SK-N-SH (cell line): ENCODE measurements at regions not wholly inside any gene's neighbourhood (a gene's known extent, or its start where the extent isn't known, plus 50 kb on each side); places are given as distances from the start of the nearest gene placed in this dataset.

Experiments
- CTCF ChIA-PET: fragments of 300-600, 350-600 bp; formaldehyde crosslinking; extraction: SDS; loops from one replicate; lab custom pipeline; 2021; lab: Yijun Ruan, JAX
- POLR2A ChIA-PET: fragments of 350-600 bp; sonication (Branson Sonifier 250); formaldehyde crosslinking; extraction: SDS; loops from one replicate; lab custom pipeline; 2020; ENCODE audit warnings: antibody characterized with exemption, inconsistent platforms; lab: Yijun Ruan, JAX
- DNase-seq: peaks from one replicate; pipeline ENCODE4 v3.0.0; 2012
- H2AFZ ChIP-seq: fragments of 200-600 bp; sonication (generic); 2 replicates; pipeline ENCODE4 v1.8.1; 2016; ENCODE audit warnings: antibody characterized with exemption, mild to moderate bottlenecking, low read depth
- H3F3A ChIP-seq: fragments of 200-600 bp; sonication (generic); replicated peaks from 2 replicates; pipeline ENCODE3; 2016; ENCODE audit warnings: antibody characterized with exemption, mild to moderate bottlenecking; ENCODE audit not compliant: insufficient read depth
- H3K27ac ChIP-seq, 2 experiments: fragments of 200-500 bp in 1 of 2; fragments of 200-600 bp in 1 of 2; sonication (Bioruptor generic) in 1 of 2; sonication (generic), shearing (Covaris generic) in 1 of 2; 2 replicates each; pipeline versions ENCODE4 v1.5.1 to v1.6.1; 2014 to 2016; ENCODE audit warnings: low read depth in 2 of 2, inconsistent platforms in 1 of 2, low read length in 1 of 2, mild to moderate bottlenecking in 1 of 2, mixed read lengths in 1 of 2
- H3K27me3 ChIP-seq: fragments of 200-600 bp; sonication (generic), shearing (Covaris generic); 2 replicates; pipeline ENCODE4 v1.6.1; 2016; ENCODE audit warnings: mixed run types; ENCODE audit not compliant: insufficient read depth
- H3K36me3 ChIP-seq, 2 experiments: fragments of 200-500 bp in 1 of 2; fragments of 200-600 bp in 1 of 2; sonication (Bioruptor generic) in 1 of 2; sonication (generic) in 1 of 2; replicated peaks in 1 of 2; 2 replicates each; pipeline versions ENCODE3 to v1.5.1; 2014 to 2016; ENCODE audit warnings: low read length in 1 of 2, mild to moderate bottlenecking in 1 of 2; ENCODE audit not compliant: insufficient read depth in 2 of 2, control insufficient read depth in 1 of 2
- H3K4me1 ChIP-seq, 2 experiments: fragments of 200-500 bp in 1 of 2; fragments of 200-600 bp in 1 of 2; sonication (Bioruptor generic) in 1 of 2; sonication (generic), shearing (Covaris generic) in 1 of 2; 2 replicates each; pipeline versions ENCODE4 v1.5.1 to v1.6.1; 2014 to 2016; ENCODE audit warnings: low read depth in 1 of 2, low read length in 1 of 2, mixed run types in 1 of 2; ENCODE audit not compliant: insufficient read depth in 2 of 2, control insufficient read depth in 1 of 2
- H3K4me2 ChIP-seq: fragments of 200-600 bp; sonication (generic), shearing (Covaris generic); 2 replicates; pipeline ENCODE4 v1.6.1; 2017; ENCODE audit warnings: mixed run types
- H3K4me3 ChIP-seq, 2 experiments: fragments of 200-500 bp in 1 of 2; fragments of 200-600 bp in 1 of 2; sonication (Bioruptor generic) in 1 of 2; sonication (generic), shearing (Covaris generic) in 1 of 2; 2 replicates each; pipeline versions ENCODE4 v1.5.1 to v1.8.1; 2014 to 2016; ENCODE audit warnings: low read depth in 2 of 2, inconsistent platforms in 1 of 2, low read length in 1 of 2, mild to moderate bottlenecking in 1 of 2, mixed read lengths in 1 of 2, moderate library complexity in 1 of 2
- H3K79me2 ChIP-seq: fragments of 200-600 bp; sonication (generic); 2 replicates; pipeline ENCODE4 v1.8.1; 2017; ENCODE audit warnings: mild to moderate bottlenecking; ENCODE audit not compliant: insufficient read depth
- H3K9ac ChIP-seq: fragments of 200-600 bp; sonication (generic); 2 replicates; pipeline ENCODE4 v1.6.1; 2017; ENCODE audit warnings: mixed run types
- H3K9me2 ChIP-seq: fragments of 200-600 bp; sonication (generic); 2 replicates; pipeline ENCODE4 v1.6.1; 2017; ENCODE audit warnings: mixed run types
- H3K9me3 ChIP-seq: fragments of 200-600 bp; sonication (generic); 2 replicates; pipeline ENCODE4 v1.6.1; 2017; ENCODE audit warnings: mixed run types, mild to moderate bottlenecking, moderate library complexity
- H4K20me1 ChIP-seq: fragments of 200-600 bp; sonication (generic); 2 replicates; pipeline ENCODE4 v1.6.1; 2017; ENCODE audit warnings: mild to moderate bottlenecking, mixed run types; ENCODE audit not compliant: insufficient read depth
- CHD2 ChIP-seq: fragments of 150-350 bp; IDR thresholded peaks from 2 replicates; pipeline ENCODE4 v1.6.1; 2018; ENCODE audit warnings: low read length; ENCODE audit not compliant: partially characterized antibody
- EP300 ChIP-seq, 2 experiments: IDR thresholded peaks; 2 replicates each; pipeline versions ENCODE4 v1.4.0 to v1.6.1; 2012; ENCODE audit warnings: borderline replicate concordance in 1 of 2, low read depth in 1 of 2, low read length in 1 of 2
- EZH2phosphoT487 ChIP-seq: fragments of 200-600 bp; sonication (generic); IDR thresholded peaks from 2 replicates; pipeline ENCODE4 v1.6.1; 2017; ENCODE audit warnings: low read depth, mixed run types, mild to moderate bottlenecking, antibody characterized with exemption, moderate library complexity, borderline replicate concordance
- FOSL2 ChIP-seq: IDR thresholded peaks from 2 replicates; pipeline ENCODE4 v1.4.0; 2012; ENCODE audit warnings: low read depth, mild to moderate bottlenecking, moderate library complexity, borderline replicate concordance
- FOXJ3 ChIP-seq: sonication (generic); formaldehyde crosslinking; IDR thresholded peaks from 2 replicates; pipeline ENCODE4 v1.5.1; 2020; ENCODE audit warnings: mild to moderate bottlenecking, missing genetic modification reagents
- FOXM1 ChIP-seq: IDR thresholded peaks from 2 replicates; pipeline ENCODE4 v1.4.0; 2012; ENCODE audit warnings: low read depth, mild to moderate bottlenecking
- GABPA ChIP-seq: IDR thresholded peaks from 2 replicates; pipeline ENCODE4 v1.4.0; 2012; ENCODE audit warnings: low read depth, mild to moderate bottlenecking
- GATA2 ChIP-seq: sonication (generic); formaldehyde crosslinking; IDR thresholded peaks from 2 replicates; pipeline ENCODE4 v1.5.0; 2020; ENCODE audit warnings: mild to moderate bottlenecking, missing genetic modification reagents
- IRF3 ChIP-seq: fragments of 150-350 bp; IDR thresholded peaks from 2 replicates; pipeline ENCODE4 v1.6.1; 2016; ENCODE audit warnings: mild to moderate bottlenecking, low read depth, low read length
- JUND ChIP-seq: IDR thresholded peaks from 2 replicates; pipeline ENCODE4 v1.4.0; 2012
- MAX ChIP-seq: IDR thresholded peaks from 2 replicates; pipeline ENCODE4 v1.4.0; 2012; ENCODE audit warnings: low read depth
- MEF2A ChIP-seq: IDR thresholded peaks from 2 replicates; pipeline ENCODE4 v1.4.0; 2012; ENCODE audit warnings: low read depth, borderline replicate concordance
- MXI1 ChIP-seq: IDR thresholded peaks from 2 replicates; pipeline ENCODE4 v1.6.1; 2012; ENCODE audit warnings: mild to moderate bottlenecking, low read depth, low read length, improper control_type of control experiment
- NRF1 ChIP-seq: IDR thresholded peaks from 2 replicates; pipeline ENCODE4 v1.6.1; 2012; ENCODE audit warnings: low read depth, mild to moderate bottlenecking, low read length
- PBX3 ChIP-seq: IDR thresholded peaks from 2 replicates; pipeline ENCODE4; 2012
- POLR2AphosphoS5 ChIP-seq: IDR thresholded peaks from 2 replicates; pipeline ENCODE4 v1.6.1; 2012; ENCODE audit warnings: low read depth, low read length
- RAD21 ChIP-seq: IDR thresholded peaks from 2 replicates; pipeline ENCODE4 v1.6.1; 2012; ENCODE audit warnings: mild to moderate bottlenecking, low read length
- RCOR1 ChIP-seq: fragments of 150-350 bp; IDR thresholded peaks from 2 replicates; pipeline ENCODE4 v1.6.1; 2017; ENCODE audit warnings: antibody characterized with exemption, low read length
- RFX5 ChIP-seq: IDR thresholded peaks from 2 replicates; pipeline ENCODE4 v1.6.1; 2012; ENCODE audit warnings: mild to moderate bottlenecking, improper control_type of control experiment, low read length
- SMC3 ChIP-seq: IDR thresholded peaks from 2 replicates; pipeline ENCODE4 v1.6.1; 2012; ENCODE audit warnings: low read depth, low read length, improper control_type of control experiment
- TEAD4 ChIP-seq: IDR thresholded peaks from 2 replicates; pipeline ENCODE4 v1.4.0; 2012; ENCODE audit warnings: mild to moderate bottlenecking, borderline replicate concordance; ENCODE audit not compliant: insufficient read depth
- WGBS: methylation state at CpG from one replicate; pipeline ENCODE4 v1.1.6; 2017; ENCODE audit warnings: low lambda C conversion rate; 5-methylcytosine and 5-hydroxymethylcytosine counted together

GRCh38 chr5:12672141-12672540 is 767.9 kb upstream of the CTNND2 start:
- Histone ChIP-seq H3K4me2 (no peak overlapping the region), H3K36me3 (no peaks in the 10 kb centered on the region), H3K9me3 (no peaks in the 10 kb centered on the region), H4K20me1 (no peaks in the 10 kb centered on the region), H3K4me3 (no peak overlapping the region), H3K9me2 (no peaks in the 10 kb centered on the region), H3K79me2 (no peaks in the 10 kb centered on the region), H3K4me1 (no peaks in the 10 kb centered on the region), H3K27ac (no peak overlapping the region), H3K9ac (no peak overlapping the region), H2AFZ (no peak overlapping the region), H3F3A (no peaks in the 10 kb centered on the region), H3K27me3 (no peaks in the 10 kb centered on the region)
- DNase-seq = no peak
- ChIA-PET POLR2A (no interaction called here), CTCF (no interaction called here)
- TF ChIP-seq SMC3 (no peak), TEAD4 (no peak), IRF3 (no peak), GATA2 (CRISPR knock-in tag) (no peak), POLR2AphosphoS5 (no peak), RCOR1 (no peak), MAX (no peak), PBX3 (no peak), EZH2phosphoT487 (no peak), EP300 (IDR thresholded peaks at IDR 0.05; ENCODE audit: borderline replicate concordance in 1 of 2, low read depth in 1 of 2, low read length in 1 of 2) (no peak), RFX5 (no peak), FOXM1 (no peak), MXI1 (no peak), NRF1 (no peak), GABPA (no peak)
- 6% methylated on average over 3 of the region's 3 CpGs for WGBS

- no peak overlapping the region for H3K27ac ChIP-seq
- H3K36me3 ChIP-seq = no peaks in the 10 kb centered on the region
- H3K4me2 ChIP-seq = no peak overlapping the region
- no peaks in the 10 kb centered on the region for H4K20me1 ChIP-seq
- H3K4me1 ChIP-seq = no peaks in the 10 kb centered on the region
- H3K9me2 ChIP-seq = no peaks in the 10 kb centered on the region
- ChIA-PET CTCF (interaction anchor here (0.8 kb wide), 1 partner anchor 645 kb away, joined by 3 read pairs; no protein-coding TSS in a partner anchor), POLR2A (no interaction called here)
- no peak overlapping the region for H2AFZ ChIP-seq
- H3K9ac ChIP-seq = no peak overlapping the region
- no peak for DNase-seq
- no peaks in the 10 kb centered on the region for H3F3A ChIP-seq
- H3K4me3 ChIP-seq = no peak overlapping the region
- no peak for TF ChIP-seq MEF2A
- no peak for TF ChIP-seq POLR2AphosphoS5
- TF ChIP-seq RAD21 = no peak
- no peak for TF ChIP-seq FOSL2
- no peak for TF ChIP-seq RFX5
- no peak for TF ChIP-seq JUND
- TF ChIP-seq FOXJ3 (CRISPR knock-in tag) = no peak
- TF ChIP-seq GATA2 (CRISPR knock-in tag) = no peak
- no peak for TF ChIP-seq RCOR1
- no peak for TF ChIP-seq MXI1
- TF ChIP-seq CHD2 = no peak
- H3K9me3 ChIP-seq = no peaks in the 10 kb centered on the region
- no peaks in the 10 kb centered on the region for H3K27me3 ChIP-seq
- WGBS = 27% methylated on average over 2 of the region's 2 CpGs
- no peaks in the 10 kb centered on the region for H3K79me2 ChIP-seq
Observed at GRCh38 chr5:12669326-12669725, 765.1 kb upstream of the CTNND2 start.
